Aorta (tissue), 5 donors: ENCODE measurements at regions not wholly inside any gene's neighbourhood (a gene's known extent, or its start where the extent isn't known, plus 50 kb on each side); places are given as distances from the start of the nearest gene placed in this dataset.

Experiments used
- ATAC-seq: fragments of 200-7000 bp; cut with Tn5 transposase; one replicate; pipeline ENCODE4 v1.9.1; 2022; ENCODE audit warnings: moderate library complexity; ENCODE audit not compliant: low FRiP score
- DNase-seq, 2 donors: peaks; one replicate each; pipeline ENCODE4 v3.0.0-alpha.2; 2020
- H3K27ac ChIP-seq, 2 donors: one replicate each; pipeline ENCODE4 v1.5.1; 2013; ENCODE audit warnings: low read length in 2 of 2, mild to moderate bottlenecking in 2 of 2, moderate library complexity in 2 of 2, control low read depth in 1 of 2, inconsistent platforms in 1 of 2, low read depth in 1 of 2
- H3K27me3 ChIP-seq, 2 donors: one replicate each; pipeline ENCODE4 v1.6.1; 2013; ENCODE audit warnings: control low read depth in 1 of 2, low read length in 1 of 2, mild to moderate bottlenecking in 1 of 2, moderate library complexity in 1 of 2; ENCODE audit not compliant: insufficient read depth in 2 of 2, control insufficient read depth in 1 of 2
- H3K36me3 ChIP-seq, 2 donors: one replicate each; pipeline ENCODE4 v1.6.1; 2013; ENCODE audit warnings: control low read depth in 1 of 2, low read length in 1 of 2, mild to moderate bottlenecking in 1 of 2; ENCODE audit not compliant: insufficient read depth in 2 of 2, control insufficient read depth in 1 of 2
- H3K4me1 ChIP-seq, 2 donors: one replicate each; pipeline ENCODE4 v1.6.1; 2013; ENCODE audit warnings: low read length in 2 of 2, control low read depth in 1 of 2, mild to moderate bottlenecking in 1 of 2, moderate library complexity in 1 of 2; ENCODE audit not compliant: insufficient read depth in 2 of 2, control insufficient read depth in 1 of 2
- H3K4me3 ChIP-seq, 2 donors: one replicate each; pipeline ENCODE4 v1.5.1; 2013; ENCODE audit warnings: low read length in 2 of 2, control low read depth in 1 of 2, mild to moderate bottlenecking in 1 of 2
- H3K9me3 ChIP-seq: one replicate; pipeline ENCODE4 v1.6.1; 2013; ENCODE audit warnings: mild to moderate bottlenecking, low read length; ENCODE audit not compliant: control insufficient read depth
- WGBS, 2 donors: extraction: QIAGEN DNeasy Blood & Tissue Kit; methylation state at CpG; one replicate each; pipeline ENCODE4 v1.1.7; 2013; 5-methylcytosine and 5-hydroxymethylcytosine counted together
- intact Hi-C, 2 donors: fragments of 100-400 bp; cut with DNase I; formaldehyde crosslinking; loops; one replicate each; pipeline versions ENCODE4 v1.14.2 to v1.15.0; 2022
- donor health status: healthy with polysubstance abuse.
- donor health status: Bipolar disorder and iron deficiency.
- donor health status: DM: no; HTN: no; CAD: no.
- donor health status: DM: no; HTN: no; CAD: no.
- donor health status: DM: yes; HTN: yes; CAD: no.

DNA sequence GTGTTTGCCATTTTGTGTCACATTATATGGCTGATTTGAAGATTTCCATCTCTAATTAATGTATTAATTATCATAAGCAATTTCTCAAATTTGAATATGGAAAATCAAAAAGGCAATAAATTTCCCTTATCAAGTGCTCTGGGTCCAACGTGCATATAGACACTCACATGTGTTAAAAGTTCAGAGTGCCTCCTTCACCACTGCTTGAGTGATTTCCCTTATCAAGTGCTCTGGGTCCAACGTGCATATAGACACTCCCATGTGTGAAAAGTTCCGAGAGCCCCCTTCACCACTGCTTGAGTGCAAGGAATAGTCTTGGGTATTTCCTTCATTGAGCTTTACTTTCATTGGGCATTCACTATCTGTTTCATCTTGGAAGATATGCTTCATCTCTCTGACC is 421.0 kb upstream of the ZNF717 start:
- Histone ChIP-seq H3K4me3 (no peak overlapping the region), H3K27me3 (no peaks in the 10 kb centered on the region), H3K9me3 (no peaks in the 10 kb centered on the region), H3K36me3 (no peaks in the 10 kb centered on the region), H3K27ac (no peak overlapping the region), H3K4me1 (no peaks in the 10 kb centered on the region)
- ATAC-seq (no peak), DNase-seq (no peak)
- 60 to 63% methylated on average over 3 of the region's 3 CpGs for WGBS, 2 donors
- intact Hi-C loops, result no loop called here

DNA sequence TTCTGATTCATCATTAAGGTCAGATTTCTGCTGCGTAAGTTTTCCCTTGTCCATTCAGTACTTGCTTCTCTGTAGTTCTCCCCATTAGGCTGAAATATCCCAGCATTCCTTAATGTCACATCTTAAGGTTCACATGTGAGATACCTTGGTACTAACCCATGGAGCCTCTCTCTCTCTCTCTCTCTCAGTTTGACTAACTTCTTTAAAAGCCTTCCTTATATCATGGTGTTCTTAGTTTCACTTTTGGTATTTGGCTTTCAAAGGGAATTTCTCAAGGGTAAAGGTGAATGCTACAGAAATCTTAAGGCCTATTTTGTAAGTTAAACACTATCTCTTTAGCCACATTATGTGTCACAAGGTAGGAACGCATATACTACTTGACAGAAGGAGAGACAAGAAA is 427.3 kb upstream of the ZNF717 start:
- Histone ChIP-seq H3K4me1 (no peaks in the 10 kb centered on the region), H3K36me3 (no peaks in the 10 kb centered on the region), H3K9me3 (no peaks in the 10 kb centered on the region), H3K4me3 (no peak overlapping the region), H3K27me3 (no peaks in the 10 kb centered on the region), H3K27ac (no peak overlapping the region)
- WGBS, 2 donors, result 93 to 94% methylated on average over 2 of the region's 2 CpGs
- ATAC-seq (no peak), DNase-seq (no peak)
- intact Hi-C loops, result no loop called here

DNA sequence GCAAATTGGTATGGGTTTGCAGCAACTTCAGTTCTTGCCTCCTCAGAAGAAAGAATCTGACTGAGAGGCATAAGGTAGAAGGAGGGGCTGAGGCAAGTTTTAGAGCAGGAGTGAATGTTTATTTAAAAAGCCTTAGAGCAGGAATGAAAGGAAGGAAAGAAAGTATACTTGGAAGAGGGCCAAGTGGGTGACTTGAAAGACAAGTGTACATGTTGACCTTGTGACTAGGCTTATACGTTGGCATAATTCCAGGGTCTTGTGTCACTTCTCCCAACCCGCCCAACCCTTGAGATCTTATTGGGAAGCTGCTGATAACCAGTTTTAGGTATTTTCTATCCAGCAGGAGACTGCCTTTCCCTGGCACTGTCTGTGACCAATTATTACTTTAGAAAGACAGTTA is 436.9 kb upstream of the ZNF717 start:
- DNase-seq (no peak), ATAC-seq (no peak)
- no peak overlapping the region for H3K4me3 ChIP-seq
- H3K36me3 ChIP-seq, result no peaks in the 10 kb centered on the region
- no peaks in the 10 kb centered on the region for H3K9me3 ChIP-seq
- no peaks in the 10 kb centered on the region for H3K4me1 ChIP-seq
- no peaks in the 10 kb centered on the region for H3K27me3 ChIP-seq
- intact Hi-C loops, result no loop called here
- 15 to 34% methylated on average over 2 of the region's 2 CpGs for WGBS, 2 donors
- H3K27ac ChIP-seq, result no peak overlapping the region

DNA sequence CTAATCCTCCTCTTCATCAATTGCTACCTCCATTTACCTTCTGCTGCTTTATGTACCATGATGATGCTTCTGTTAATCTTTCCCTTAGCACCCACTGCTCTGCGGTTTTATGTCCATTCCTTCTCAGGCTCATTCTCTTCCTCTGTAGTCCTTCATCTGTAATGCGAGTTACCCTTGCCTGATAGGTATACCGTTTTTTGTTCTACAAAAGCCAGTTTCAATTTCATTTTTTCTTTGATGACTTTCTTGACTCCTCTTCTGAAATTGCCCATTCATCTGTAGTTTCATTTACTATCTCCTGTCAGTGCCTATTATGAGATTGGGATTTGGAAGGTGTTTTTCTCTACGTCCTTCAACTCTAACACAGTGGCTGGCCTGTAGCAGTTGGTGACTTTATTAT is 445.9 kb upstream of the ZNF717 start:
- H3K9me3 ChIP-seq, result no peaks in the 10 kb centered on the region
- intact Hi-C loops, result no loop called here
- H3K4me1 ChIP-seq, result no peaks in the 10 kb centered on the region
- no peak overlapping the region for H3K4me3 ChIP-seq
- H3K27me3 ChIP-seq, result no peaks in the 10 kb centered on the region
- no peak for DNase-seq
- no peak overlapping the region for H3K27ac ChIP-seq
- WGBS, 2 donors, result 94% methylated on average over 4 of the region's 4 CpGs
- H3K36me3 ChIP-seq, result no peaks in the 10 kb centered on the region
- ATAC-seq, result no peak

DNA sequence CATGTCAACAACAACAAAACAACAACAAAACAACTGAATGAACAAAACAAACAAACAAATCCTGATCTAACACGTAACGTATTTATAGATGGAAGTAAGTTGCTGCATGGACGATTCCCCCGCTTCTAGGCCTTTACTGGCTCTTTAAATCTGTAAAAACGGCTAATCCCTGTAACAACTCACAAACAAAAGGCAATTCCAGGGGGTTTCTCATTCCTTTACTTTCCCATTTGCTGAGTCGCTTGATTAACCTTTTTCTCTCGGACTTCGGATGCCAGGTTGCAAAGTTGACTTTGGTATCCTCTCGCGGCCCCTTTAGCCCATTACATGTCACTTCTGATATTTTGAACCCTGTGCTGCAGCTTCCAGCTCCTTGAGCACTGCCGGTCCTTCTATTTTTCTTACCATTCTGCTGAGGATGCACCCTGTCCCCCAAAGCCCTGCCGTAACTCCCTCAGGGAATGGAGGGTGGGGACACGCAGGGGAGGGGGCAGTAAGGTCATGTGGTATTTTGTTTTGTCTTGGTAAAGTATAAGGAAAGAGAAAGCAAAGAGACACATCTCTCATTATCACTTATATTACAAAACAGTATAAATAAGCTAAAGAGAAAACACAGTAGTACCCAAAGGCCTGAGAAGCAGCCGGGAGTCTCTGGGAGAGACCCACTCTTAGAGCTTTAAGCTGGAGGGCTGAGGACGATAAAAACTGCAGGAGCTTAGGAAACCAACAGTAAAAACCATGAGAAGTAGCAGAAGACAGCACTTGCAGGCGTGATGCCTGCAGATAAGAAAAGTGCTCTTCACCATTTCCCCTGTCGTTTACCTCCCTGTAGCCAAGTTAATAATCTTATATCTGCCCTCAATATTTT is 457.8 kb upstream of the ZNF717 start:
- H3K4me1 ChIP-seq, result no peaks in the 10 kb centered on the region
- intact Hi-C loops, result no loop called here
- no peaks in the 10 kb centered on the region for H3K36me3 ChIP-seq
- H3K9me3 ChIP-seq, result no peaks in the 10 kb centered on the region
- H3K4me3 ChIP-seq, result no peak overlapping the region
- no peaks in the 10 kb centered on the region for H3K27me3 ChIP-seq
- DNase-seq (no peak), ATAC-seq (no peak)
- no peak overlapping the region for H3K27ac ChIP-seq
- WGBS, 2 donors, result 88 to 91% methylated on average over 17 of the region's 17 CpGs

DNA sequence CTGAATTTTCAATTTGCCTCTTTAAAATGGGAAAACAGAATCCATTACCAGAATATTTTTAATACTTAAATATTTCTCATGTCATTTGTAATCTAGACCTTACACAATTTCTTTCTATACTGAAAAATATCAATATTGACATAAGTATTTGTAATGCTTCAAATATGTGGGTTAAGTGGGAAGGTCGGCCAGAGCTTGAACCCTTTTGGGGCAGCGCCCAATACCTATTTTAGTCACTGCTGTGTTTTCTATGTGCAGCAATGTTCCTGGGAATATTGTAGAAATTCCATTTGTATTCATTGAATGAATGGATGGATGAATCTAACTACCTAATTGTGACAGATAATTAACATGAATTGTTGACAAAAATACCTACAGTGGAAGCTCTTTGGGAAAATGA is 459.7 kb upstream of the ZNF717 start:
- no peak overlapping the region for H3K4me3 ChIP-seq
- H3K27me3 ChIP-seq, result no peaks in the 10 kb centered on the region
- WGBS, 2 donors, result 16 to 19% methylated on average over 2 of the region's 2 CpGs
- H3K27ac ChIP-seq, result no peak overlapping the region
- no peaks in the 10 kb centered on the region for H3K9me3 ChIP-seq
- intact Hi-C loops, result no loop called here
- ATAC-seq (no peak), DNase-seq (no peak)
- no peaks in the 10 kb centered on the region for H3K4me1 ChIP-seq
- no peaks in the 10 kb centered on the region for H3K36me3 ChIP-seq

DNA sequence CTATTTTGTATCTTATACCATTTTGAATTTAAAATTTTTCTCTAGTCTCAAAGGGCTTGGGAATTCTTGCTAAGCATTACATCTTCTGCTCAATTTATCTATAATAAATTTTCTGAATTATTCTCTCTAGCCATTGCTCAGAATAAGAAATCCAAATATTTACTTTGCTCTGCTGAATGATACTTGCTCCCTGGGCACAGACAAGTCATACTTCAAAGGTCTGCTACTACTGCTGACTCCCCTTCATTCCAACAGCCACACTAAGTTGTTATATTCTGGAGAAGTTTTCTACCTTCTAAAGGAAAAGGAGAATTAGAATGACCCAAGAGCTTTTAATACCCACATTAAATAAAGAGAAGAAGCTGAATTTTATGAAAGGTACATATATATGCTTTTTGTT is 460.3 kb upstream of the ZNF717 start:
- Histone ChIP-seq H3K27me3 (no peaks in the 10 kb centered on the region), H3K27ac (no peak overlapping the region), H3K4me3 (no peak overlapping the region), H3K4me1 (no peaks in the 10 kb centered on the region), H3K36me3 (no peaks in the 10 kb centered on the region), H3K9me3 (no peaks in the 10 kb centered on the region)
- intact Hi-C loops, result no loop called here
- no peak for DNase-seq
- ATAC-seq, result no peak

DNA sequence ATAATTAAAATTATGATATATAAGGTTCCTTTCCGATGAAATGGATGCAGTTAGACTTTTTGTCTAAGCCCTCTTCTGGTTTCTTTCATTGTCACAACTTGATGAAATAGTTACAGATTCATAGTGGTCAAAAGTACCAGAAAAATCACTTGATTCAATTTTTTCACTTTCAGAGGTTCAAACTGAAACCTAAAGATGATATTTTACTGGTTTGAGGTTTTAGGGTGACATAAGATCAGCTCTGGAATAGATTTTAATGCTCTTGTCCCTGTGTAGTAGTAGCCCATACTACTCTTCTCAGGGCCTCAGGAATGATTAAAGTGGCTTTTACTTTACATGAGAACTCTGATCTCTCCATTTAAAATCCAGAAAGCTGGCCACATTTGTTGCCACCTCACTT is 479.1 kb upstream of the ZNF717 start:
- H3K27ac ChIP-seq, result no peak overlapping the region
- no peak for ATAC-seq
- 77% methylated on average over 1 of the region's 1 CpG for WGBS, 2 donors

DNA sequence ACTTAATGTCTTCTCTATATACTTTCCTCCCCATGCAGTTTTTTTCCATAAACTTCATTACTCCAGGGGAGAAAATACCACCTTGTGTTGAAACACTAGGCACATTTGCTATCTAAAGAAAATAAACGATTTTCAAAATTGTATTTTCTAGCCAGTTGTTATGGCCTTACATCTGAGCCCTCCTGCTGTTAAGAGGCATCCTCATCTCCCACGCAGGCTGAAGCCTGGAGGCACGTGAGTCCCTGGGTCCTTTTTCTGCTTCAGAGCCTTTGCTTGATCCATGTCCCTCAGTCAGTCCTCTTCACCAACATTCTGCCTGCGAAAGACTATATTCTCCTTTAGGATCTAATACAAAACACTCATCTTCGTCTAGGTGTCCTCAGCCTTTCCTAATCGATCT is 479.6 kb upstream of the ZNF717 start:
- 81 to 88% methylated on average over 6 of the region's 6 CpGs for WGBS, 2 donors
- ATAC-seq (no peak), DNase-seq (no peak)
- Histone ChIP-seq H3K27ac (no peak overlapping the region), H3K36me3 (no peaks in the 10 kb centered on the region), H3K4me1 (no peaks in the 10 kb centered on the region), H3K9me3 (no peaks in the 10 kb centered on the region), H3K27me3 (peaks cover 0 to 1% of the 10 kb centered on the region in 2 donors), H3K4me3 (no peak overlapping the region)
- intact Hi-C loops, result no loop called here

More for the DNA sequence above, 479.1 kb upstream of the ZNF717 start:
- Histone ChIP-seq H3K27me3 (peaks cover 0 to 2% of the 10 kb centered on the region in 2 donors), H3K4me1 (no peaks in the 10 kb centered on the region), H3K9me3 (no peaks in the 10 kb centered on the region), H3K36me3 (no peaks in the 10 kb centered on the region), H3K4me3 (no peak overlapping the region)
- no peak for DNase-seq
- intact Hi-C loops, result no loop called here
